DMS79 treated with DMSO at 0.1 percent for 48 hours (cell line): ENCODE measurements at regions not wholly inside any gene's neighbourhood (a gene's known extent, or its start where the extent isn't known, plus 50 kb on each side); places are given as distances from the start of the nearest gene placed in this dataset.

Source experiments
- DNase-seq: peaks from one replicate; lab custom pipeline; 2025; lab: John Stamatoyannopoulos, UW

- DNase-seq = no peak
These were observed 166.6 kb upstream of the SOX4 start for GRCh38 chr6:21426841-21427490.

GRCh38 chr6:21429291-21429690, 164.3 kb upstream of the SOX4 start:
- DNase-seq = no peak

GRCh38 chr6:21431526-21431925, 162.0 kb upstream of the SOX4 start:
- DNase-seq = no peak

GRCh38 chr6:21436625-21437024, 156.9 kb upstream of the SOX4 start:
- no peak for DNase-seq

- DNase-seq = no peak
These were observed 156.0 kb upstream of the SOX4 start for GRCh38 chr6:21437581-21437980.

- no peak for DNase-seq
These were observed 155.1 kb upstream of the SOX4 start for GRCh38 chr6:21438237-21438985.

GRCh38 chr6:21438986-21439352, 154.6 kb upstream of the SOX4 start:
- DNase-seq = no peak

- DNase-seq = no peak
These were observed 152.2 kb upstream of the SOX4 start for GRCh38 chr6:21441386-21441785.

GRCh38 chr6:21442874-21443273, 150.7 kb upstream of the SOX4 start:
- no peak for DNase-seq

- DNase-seq = no peak
These were observed 148.8 kb upstream of the SOX4 start for GRCh38 chr6:21444711-21445260.

- DNase-seq = no peak
These were observed 145.6 kb upstream of the SOX4 start for GRCh38 chr6:21447987-21448386.

GRCh38 chr6:21448485-21449109, 145.0 kb upstream of the SOX4 start:
- no peak for DNase-seq

GRCh38 chr6:21450149-21450548, 143.4 kb upstream of the SOX4 start:
- no peak for DNase-seq

GRCh38 chr6:21450628-21451027, 142.9 kb upstream of the SOX4 start:
- DNase-seq = no peak

GRCh38 chr6:21451546-21452013, 142.0 kb upstream of the SOX4 start:
- DNase-seq = no peak

GRCh38 chr6:21454262-21454661, 139.3 kb upstream of the SOX4 start:
- no peak for DNase-seq

- peak; percentile 71 for DNase-seq
These were observed 138.5 kb upstream of the SOX4 start for GRCh38 chr6:21455071-21455470.

GRCh38 chr6:21457647-21458046, 135.9 kb upstream of the SOX4 start:
- DNase-seq = no peak

- DNase-seq = no peak
These were observed 133.9 kb upstream of the SOX4 start for GRCh38 chr6:21459641-21460040.

GRCh38 chr6:21461844-21462518, 131.6 kb upstream of the SOX4 start:
- DNase-seq = no peak

GRCh38 chr6:21462519-21462852, 131.1 kb upstream of the SOX4 start:
- no peak for DNase-seq

- DNase-seq = no peak
These were observed 126.5 kb upstream of the SOX4 start for GRCh38 chr6:21467091-21467490.

- no peak for DNase-seq
These were observed 125.1 kb upstream of the SOX4 start for GRCh38 chr6:21468461-21468860.
